WTC11 (cell line): ENCODE measurements at regions not wholly inside any gene's neighbourhood (a gene's known extent, or its start where the extent isn't known, plus 50 kb on each side); places are given as distances from the start of the nearest gene placed in this dataset.
A peak's percentile ranks its signal among the peaks of the same experiment; 100 is the strongest.

Experiments
- ATAC-seq: fragments of 200-7000 bp; cut with Tn5 transposase; 2 replicates; pipeline ENCODE4 v1.10.0; 2021; ENCODE audit warnings: mild to moderate bottlenecking, moderate library complexity
- CTCF ChIA-PET: fragments of 300-600 bp; sonication (Branson Sonifier 250); formaldehyde crosslinking; loops from one replicate; lab custom pipeline; 2021; ENCODE audit warnings: antibody characterized with exemption; lab: Charles Lee
- POLR2A ChIA-PET: fragments of 350-600 bp; sonication (Branson Sonifier 250); formaldehyde crosslinking; loops from one replicate; lab custom pipeline; 2021; ENCODE audit warnings: antibody characterized with exemption; lab: Charles Lee
- DNase-seq: peaks from one replicate; pipeline ENCODE4 v3.0.0; 2021; ENCODE audit warnings: low spot score
- H3K27ac Mint-ChIP-seq: 2 replicates; pipeline ENCODE4 v1.8.0; 2021; ENCODE audit warnings: mixed read lengths
- H3K27me3 Mint-ChIP-seq: 2 replicates; pipeline ENCODE4 v1.8.0; 2021; ENCODE audit warnings: low read depth, mild to moderate bottlenecking, moderate library complexity, mixed read lengths
- H3K36me3 Mint-ChIP-seq: 2 replicates; pipeline ENCODE4 v1.8.0; 2021; ENCODE audit warnings: mixed read lengths
- H3K4me1 Mint-ChIP-seq: 2 replicates; pipeline ENCODE4 v1.8.0; 2022; ENCODE audit warnings: mixed read lengths
- H3K4me3 Mint-ChIP-seq: 2 replicates; pipeline ENCODE4 v1.8.0; 2021; ENCODE audit warnings: mild to moderate bottlenecking, moderate library complexity, mixed read lengths
- H3K9me3 Mint-ChIP-seq: 2 replicates; pipeline ENCODE4 v1.8.0; 2021; ENCODE audit warnings: mixed read lengths
- AFF4 ChIP-seq: sonication (generic); formaldehyde crosslinking; IDR thresholded peaks from 2 replicates; pipeline ENCODE4 v1.8.1; 2023; ENCODE audit warnings: mild to moderate bottlenecking, missing genetic modification reagents, borderline replicate concordance
- ATF1 ChIP-seq: sonication (generic); formaldehyde crosslinking; IDR thresholded peaks from 2 replicates; pipeline ENCODE4 v1.8.1; 2023; ENCODE audit warnings: mild to moderate bottlenecking, moderate library complexity, missing genetic modification reagents
- CREB1 ChIP-seq: sonication (generic); formaldehyde crosslinking; IDR thresholded peaks from 2 replicates; pipeline ENCODE4 v1.8.0; 2023; ENCODE audit warnings: mild to moderate bottlenecking, missing genetic modification reagents
- CTCF ChIP-seq: fragments of 200-600 bp; IDR thresholded peaks from 2 replicates; pipeline ENCODE4 v1.8.0; 2022; ENCODE audit warnings: antibody characterized with exemption
- FOXP1 ChIP-seq: sonication (generic); formaldehyde crosslinking; IDR thresholded peaks from 2 replicates; pipeline ENCODE4 v1.8.0; 2022; ENCODE audit warnings: missing genetic modification reagents, mild to moderate bottlenecking, moderate library complexity, borderline replicate concordance
- GABPB1 ChIP-seq: sonication (generic); formaldehyde crosslinking; IDR thresholded peaks from 2 replicates; pipeline ENCODE4 v1.8.1; 2023; ENCODE audit warnings: mild to moderate bottlenecking, missing genetic modification reagents
- MLX ChIP-seq: sonication (generic); formaldehyde crosslinking; IDR thresholded peaks from 2 replicates; pipeline ENCODE4 v1.8.1; 2023; ENCODE audit warnings: mild to moderate bottlenecking, missing genetic modification reagents, moderate library complexity
- PRDM15 ChIP-seq: sonication (generic); formaldehyde crosslinking; IDR thresholded peaks from 2 replicates; pipeline ENCODE4 v1.8.0; 2022; ENCODE audit warnings: missing genetic modification reagents
- SP1 ChIP-seq: sonication (generic); formaldehyde crosslinking; conservative IDR thresholded peaks from 2 replicates; pipeline ENCODE4 v1.8.1; 2022; ENCODE audit warnings: missing genetic modification reagents
- USF2 ChIP-seq: sonication (generic); formaldehyde crosslinking; IDR thresholded peaks from 2 replicates; pipeline ENCODE4 v1.8.1; 2023; ENCODE audit warnings: mild to moderate bottlenecking, missing genetic modification reagents, moderate library complexity
- ZNF671 ChIP-seq: fragments of 250-450 bp; sonication (Bioruptor Pico); IDR thresholded peaks from 2 replicates; pipeline ENCODE4 v1.8.0; 2021; ENCODE audit warnings: mild to moderate bottlenecking

GRCh38 chr9:84402517-84402916 lies 62.0 kb upstream of the SLC28A3 start (continued):
- no peak for TF ChIP-seq SP1 (CRISPR knock-in tag)

- DNase-seq = no peak
- H3K27me3 Mint-ChIP-seq = no peaks in the 10 kb centered on the region; the same call in none of the 2 replicates
- POLR2A ChIA-PET = no interaction called here
- peaks cover 18% of the 10 kb centered on the region for H3K36me3 Mint-ChIP-seq
- H3K4me3 Mint-ChIP-seq = no peak overlapping the region
- peaks cover 19% of the 10 kb centered on the region for H3K9me3 Mint-ChIP-seq
- H3K27ac Mint-ChIP-seq = no peak overlapping the region
- no peak for TF ChIP-seq AFF4 (CRISPR knock-in tag)
- no peak for TF ChIP-seq GABPB1 (CRISPR knock-in tag)
- TF ChIP-seq CREB1 (CRISPR knock-in tag) = no peak
- no peak for TF ChIP-seq ZNF671
- no peak for TF ChIP-seq FOXP1 (CRISPR knock-in tag)
- TF ChIP-seq USF2 = no peak
- no peak for TF ChIP-seq PRDM15 (CRISPR knock-in tag)
- TF ChIP-seq MLX (CRISPR knock-in tag) = no peak
- TF ChIP-seq, all 79 proteins: peak for 0
- ATAC-seq = no peak
- CTCF ChIA-PET = interaction anchor here (0.6 to 0.9 kb wide), 3 partner anchors 15 to 294 kb away, joined by 3 to 5 read pairs (median 4); no protein-coding TSS in a partner anchor
- no peaks in the 10 kb centered on the region for H3K4me1 Mint-ChIP-seq
These were observed 62.7 kb upstream of the SLC28A3 start for GRCh38 chr9:84403288-84403687.

- peaks cover 24% of the 10 kb centered on the region for H3K9me3 Mint-ChIP-seq
- peak; percentile 91 for ATAC-seq
These were observed 63.6 kb upstream of the SLC28A3 start for GRCh38 chr9:84404095-84404686.

More at GRCh38 chr9:84404095-84404686, 63.6 kb upstream of the SLC28A3 start:
- DNase-seq = peak; percentile 32
- TF ChIP-seq CTCF (peak; percentile 71), ATF1 (no peak)
- TF ChIP-seq, all 79 proteins: peak for 1
- CTCF ChIA-PET = interaction anchor here (0.6 to 1.4 kb wide), 7 partner anchors 14 to 854 kb away, joined by 3 to 5 read pairs (median 4); no protein-coding TSS in a partner anchor
- Mint-ChIP-seq H3K27ac (no peak overlapping the region), H3K4me3 (no peak overlapping the region), H3K4me1 (no peaks in the 10 kb centered on the region), H3K36me3 (peaks cover 21% of the 10 kb centered on the region), H3K27me3 (no peaks in the 10 kb centered on the region; the same call in none of the 2 replicates)
- POLR2A ChIA-PET = interaction anchor here (0.6 kb wide), 1 partner anchor 266 kb away, joined by 3 read pairs; no protein-coding TSS in a partner anchor
